Chondrocyte (in vitro differentiated cells): ENCODE measurements at regions not wholly inside any gene's neighbourhood (a gene's known extent, or its start where the extent isn't known, plus 50 kb on each side); places are given as distances from the start of the nearest gene placed in this dataset.

ENCODE experiments used
- DNase-seq: peaks from one replicate; pipeline ENCODE4 v3.0.0; 2021; ENCODE audit warnings: mixed read lengths, low spot score
- H3K27ac Mint-ChIP-seq: one replicate; pipeline ENCODE4 v1.8.0; 2021; ENCODE audit warnings: mild to moderate bottlenecking, moderate library complexity, mixed read lengths; ENCODE audit not compliant: unreplicated experiment
- H3K27me3 Mint-ChIP-seq: 2 replicates; pipeline ENCODE4 v1.8.0; 2021; ENCODE audit warnings: low read depth, mixed read lengths
- H3K36me3 Mint-ChIP-seq: 2 replicates; pipeline ENCODE4 v1.8.0; 2021; ENCODE audit warnings: low read depth, mixed read lengths
- H3K4me1 Mint-ChIP-seq: 2 replicates; pipeline ENCODE4 v1.8.0; 2021; ENCODE audit warnings: low read depth, mild to moderate bottlenecking, mixed read lengths
- H3K4me3 Mint-ChIP-seq: one replicate; pipeline ENCODE4 v1.8.0; 2021; ENCODE audit warnings: mild to moderate bottlenecking, moderate library complexity, mixed read lengths; ENCODE audit not compliant: unreplicated experiment
- H3K9me3 Mint-ChIP-seq: 2 replicates; pipeline ENCODE4 v1.8.0; 2021; ENCODE audit warnings: low read depth, mixed read lengths
- TF ChIP-seq, protein P1 (sequence below): fragments of 200-600 bp; sonication (generic); IDR thresholded peaks from 2 replicates; pipeline ENCODE4 v1.5.0; 2021; ENCODE audit warnings: antibody characterized with exemption, mild to moderate bottlenecking, moderate library complexity

DNA sequence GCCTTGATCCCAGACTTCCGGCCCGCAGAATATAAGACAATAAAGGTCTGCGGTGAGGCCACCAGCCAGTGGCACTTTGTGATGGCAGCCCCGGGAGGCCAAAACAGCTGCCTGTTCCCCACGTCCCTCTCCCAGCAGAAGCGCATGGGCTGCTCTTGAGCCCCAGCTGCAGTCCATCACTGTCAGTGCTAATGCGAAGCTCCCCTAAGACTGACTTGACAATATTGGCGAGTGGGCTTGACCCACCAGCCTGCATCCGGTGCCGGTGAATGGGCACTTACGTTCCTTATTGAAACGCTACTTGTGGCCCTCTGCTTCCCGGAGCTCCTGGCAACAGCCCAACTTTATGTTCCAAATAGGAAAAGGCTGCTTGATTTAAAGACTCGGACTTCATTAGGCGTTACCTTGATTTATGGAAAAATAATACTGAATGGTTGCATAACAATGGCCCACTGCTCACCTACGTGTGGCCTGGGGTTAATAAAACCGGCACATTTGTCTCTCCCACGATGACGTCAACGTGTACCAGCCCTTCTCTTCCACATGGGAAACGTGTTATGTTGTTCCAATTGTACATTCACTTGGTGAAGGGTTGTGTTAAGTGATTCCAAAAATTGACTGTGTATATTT, 93.4 kb upstream of the SEPTIN5 start:
- Mint-ChIP-seq H3K27me3 (peaks cover 20% of the 10 kb centered on the region), H3K4me3 (no peak overlapping the region), H3K27ac (no peak overlapping the region), H3K36me3 (no peaks in the 10 kb centered on the region), H3K9me3 (no peaks in the 10 kb centered on the region), H3K4me1 (no peaks in the 10 kb centered on the region)
- DNase-seq, result peak; percentile 67
- TF ChIP-seq, protein P1, sequence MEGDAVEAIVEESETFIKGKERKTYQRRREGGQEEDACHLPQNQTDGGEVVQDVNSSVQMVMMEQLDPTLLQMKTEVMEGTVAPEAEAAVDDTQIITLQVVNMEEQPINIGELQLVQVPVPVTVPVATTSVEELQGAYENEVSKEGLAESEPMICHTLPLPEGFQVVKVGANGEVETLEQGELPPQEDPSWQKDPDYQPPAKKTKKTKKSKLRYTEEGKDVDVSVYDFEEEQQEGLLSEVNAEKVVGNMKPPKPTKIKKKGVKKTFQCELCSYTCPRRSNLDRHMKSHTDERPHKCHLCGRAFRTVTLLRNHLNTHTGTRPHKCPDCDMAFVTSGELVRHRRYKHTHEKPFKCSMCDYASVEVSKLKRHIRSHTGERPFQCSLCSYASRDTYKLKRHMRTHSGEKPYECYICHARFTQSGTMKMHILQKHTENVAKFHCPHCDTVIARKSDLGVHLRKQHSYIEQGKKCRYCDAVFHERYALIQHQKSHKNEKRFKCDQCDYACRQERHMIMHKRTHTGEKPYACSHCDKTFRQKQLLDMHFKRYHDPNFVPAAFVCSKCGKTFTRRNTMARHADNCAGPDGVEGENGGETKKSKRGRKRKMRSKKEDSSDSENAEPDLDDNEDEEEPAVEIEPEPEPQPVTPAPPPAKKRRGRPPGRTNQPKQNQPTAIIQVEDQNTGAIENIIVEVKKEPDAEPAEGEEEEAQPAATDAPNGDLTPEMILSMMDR, result no peak

DNA sequence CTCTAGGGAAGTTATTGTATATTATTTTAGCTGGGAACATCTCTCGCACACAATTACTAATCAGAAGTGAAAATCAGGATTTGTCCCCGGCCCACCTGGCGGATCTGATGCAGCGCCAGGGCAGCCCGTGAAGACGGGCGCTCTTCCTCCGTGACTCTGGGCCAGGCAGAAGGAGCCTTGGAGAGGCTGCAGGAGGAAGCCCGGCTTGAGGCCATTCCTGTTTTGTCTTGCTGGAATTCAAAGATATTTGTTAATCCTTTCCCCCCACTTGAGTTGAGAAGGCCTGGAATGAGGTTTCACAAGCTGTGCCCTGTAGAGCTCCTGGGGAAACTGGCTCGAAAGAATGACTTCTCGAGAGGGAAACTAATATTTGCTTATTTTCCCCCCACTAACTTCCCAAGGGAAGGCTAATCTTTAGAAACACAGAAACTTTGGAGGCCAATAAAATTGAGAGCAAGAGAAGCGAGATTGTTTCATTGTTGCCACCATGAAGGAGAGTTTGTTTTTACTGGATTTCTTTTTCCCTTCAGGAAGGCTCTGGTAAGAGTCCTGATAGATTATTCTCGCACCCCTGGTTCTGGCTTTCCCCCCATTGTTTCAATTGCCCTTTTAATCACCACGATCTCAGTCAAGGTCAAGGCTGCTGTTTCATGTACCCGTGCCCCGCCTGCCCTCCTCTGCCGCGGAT, 92.8 kb upstream of the SEPTIN5 start:
- Mint-ChIP-seq H3K4me3 (no peak overlapping the region), H3K36me3 (no peaks in the 10 kb centered on the region), H3K9me3 (no peaks in the 10 kb centered on the region), H3K27ac (no peak overlapping the region), H3K27me3 (peaks cover 24% of the 10 kb centered on the region), H3K4me1 (no peaks in the 10 kb centered on the region)
- DNase-seq, result peak; percentile 19
- TF ChIP-seq, protein P1, result no peak

DNA sequence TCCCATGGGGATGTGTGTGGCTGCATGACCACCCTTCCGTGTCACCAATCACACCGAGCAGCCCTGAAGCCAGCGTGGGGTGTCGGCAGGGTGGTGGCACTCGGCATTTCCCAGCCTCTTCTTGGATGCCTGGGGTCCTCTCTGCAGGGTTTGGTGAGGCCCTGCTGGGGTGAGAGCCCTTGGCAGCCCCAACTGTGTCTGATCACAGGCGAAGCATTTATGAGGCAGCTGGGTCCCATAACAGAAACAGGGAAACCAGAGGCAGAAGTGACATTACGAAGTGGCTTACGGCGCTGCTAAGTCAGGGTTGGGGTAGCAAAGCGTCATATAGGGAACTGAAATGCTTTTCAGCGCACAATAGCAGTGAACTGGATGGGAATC, 92.3 kb upstream of the SEPTIN5 start:
- no peaks in the 10 kb centered on the region for H3K9me3 Mint-ChIP-seq
- peaks cover 22% of the 10 kb centered on the region for H3K27me3 Mint-ChIP-seq
- TF ChIP-seq, protein P1, result no peak
- no peak overlapping the region for H3K27ac Mint-ChIP-seq
- H3K4me3 Mint-ChIP-seq, result no peak overlapping the region
- peak; percentile 70 for DNase-seq
- no peaks in the 10 kb centered on the region for H3K4me1 Mint-ChIP-seq
- H3K36me3 Mint-ChIP-seq, result no peaks in the 10 kb centered on the region

DNA sequence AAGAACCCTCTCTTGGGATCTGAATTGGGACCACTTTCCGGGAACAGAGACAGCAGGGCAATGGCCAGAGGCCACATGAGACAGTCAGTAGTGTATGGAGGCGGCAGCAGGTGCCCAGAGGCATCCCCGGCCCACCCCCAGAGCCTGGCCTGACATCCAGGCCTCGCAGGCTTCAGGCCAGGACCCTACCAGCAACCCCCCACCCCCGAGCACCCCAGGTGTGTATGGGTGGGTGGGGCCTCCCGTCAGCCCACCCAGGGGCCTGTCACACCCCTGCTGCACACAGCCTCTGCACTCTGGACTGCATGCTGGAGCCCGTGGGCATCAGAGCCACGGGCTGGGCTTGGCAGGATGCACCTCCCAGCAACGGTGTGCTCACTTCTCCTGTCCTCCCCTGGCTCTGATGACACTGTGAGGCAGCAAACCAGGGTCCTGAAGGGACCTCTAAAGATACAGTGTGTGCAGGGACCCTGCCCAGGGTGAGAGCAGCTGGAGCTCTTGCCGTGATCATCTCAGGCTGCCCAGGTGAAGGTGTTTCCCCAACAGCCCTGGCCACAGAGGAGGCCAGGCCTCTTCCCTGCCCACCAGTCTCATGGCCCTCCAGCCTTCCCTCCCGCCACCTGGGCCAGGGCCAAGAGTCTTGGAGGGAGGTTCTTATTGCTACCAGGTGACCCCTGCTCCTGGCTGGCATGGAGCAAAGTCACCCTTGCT, 88.8 kb upstream of the SEPTIN5 start:
- Mint-ChIP-seq H3K27ac (no peak overlapping the region), H3K36me3 (no peaks in the 10 kb centered on the region), H3K4me3 (no peak overlapping the region), H3K27me3 (peaks cover 9% of the 10 kb centered on the region), H3K9me3 (no peaks in the 10 kb centered on the region), H3K4me1 (no peaks in the 10 kb centered on the region)
- TF ChIP-seq, protein P1, result no peak
- DNase-seq, result peak; percentile 54

DNA sequence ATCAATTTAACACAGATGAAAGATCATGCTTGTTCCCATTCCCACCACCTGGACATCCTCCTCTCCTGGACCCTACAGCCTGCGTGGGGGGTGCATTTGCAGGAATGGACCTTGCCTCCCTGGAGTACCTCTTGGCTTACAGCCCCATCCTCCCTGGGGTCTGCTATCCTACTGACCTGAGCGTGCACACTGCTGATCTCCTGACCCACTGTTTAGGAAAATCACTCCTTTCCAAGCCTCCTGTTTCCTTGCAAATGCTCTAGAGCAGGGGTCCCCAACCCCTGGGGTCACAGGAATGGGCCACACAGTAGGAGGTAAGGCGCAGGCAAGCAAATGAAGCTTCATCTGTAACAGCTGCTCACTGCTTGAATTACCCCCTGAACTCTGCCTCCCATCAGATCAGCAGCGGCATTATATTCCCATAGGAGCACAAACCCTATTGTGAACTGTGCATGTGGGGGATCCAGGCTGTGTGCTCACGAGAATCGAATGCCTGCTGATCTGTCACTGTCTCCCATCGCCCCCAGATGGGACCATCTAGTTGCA, 88.2 kb upstream of the SEPTIN5 start:
- no peak overlapping the region for H3K4me3 Mint-ChIP-seq
- DNase-seq, result peak; percentile 10
- no peak overlapping the region for H3K27ac Mint-ChIP-seq
- H3K9me3 Mint-ChIP-seq, result no peaks in the 10 kb centered on the region
- TF ChIP-seq, protein P1, result no peak
- H3K4me1 Mint-ChIP-seq, result no peaks in the 10 kb centered on the region
- H3K36me3 Mint-ChIP-seq, result no peaks in the 10 kb centered on the region
- peaks cover 9% of the 10 kb centered on the region for H3K27me3 Mint-ChIP-seq
